AG10803 (cell line): ENCODE measurements at regions not wholly inside any gene's neighbourhood (a gene's known extent, or its start where the extent isn't known, plus 50 kb on each side); places are given as distances from the start of the nearest gene placed in this dataset.
A peak's percentile ranks its signal among the peaks of the same experiment; 100 is the strongest.

Experiments
- DNase-seq: peaks from one replicate; pipeline ENCODE4 v3.0.0; 2010; ENCODE audit warnings: low read depth
- H3K4me3 ChIP-seq: 2 replicates; pipeline ENCODE4 v1.5.1; 2011; ENCODE audit warnings: mild to moderate bottlenecking, low read length, control low read depth
- CTCF ChIP-seq: conservative IDR thresholded peaks from 2 replicates; pipeline ENCODE4 v1.5.1; 2011; ENCODE audit warnings: mild to moderate bottlenecking, low read length, control low read depth, inconsistent platforms

GRCh38 chr6:16832721-16833120, 71.5 kb upstream of the ATXN1 start:
- DNase-seq = no peak
- no peak for TF ChIP-seq CTCF
- no peak overlapping the region for H3K4me3 ChIP-seq

DNA sequence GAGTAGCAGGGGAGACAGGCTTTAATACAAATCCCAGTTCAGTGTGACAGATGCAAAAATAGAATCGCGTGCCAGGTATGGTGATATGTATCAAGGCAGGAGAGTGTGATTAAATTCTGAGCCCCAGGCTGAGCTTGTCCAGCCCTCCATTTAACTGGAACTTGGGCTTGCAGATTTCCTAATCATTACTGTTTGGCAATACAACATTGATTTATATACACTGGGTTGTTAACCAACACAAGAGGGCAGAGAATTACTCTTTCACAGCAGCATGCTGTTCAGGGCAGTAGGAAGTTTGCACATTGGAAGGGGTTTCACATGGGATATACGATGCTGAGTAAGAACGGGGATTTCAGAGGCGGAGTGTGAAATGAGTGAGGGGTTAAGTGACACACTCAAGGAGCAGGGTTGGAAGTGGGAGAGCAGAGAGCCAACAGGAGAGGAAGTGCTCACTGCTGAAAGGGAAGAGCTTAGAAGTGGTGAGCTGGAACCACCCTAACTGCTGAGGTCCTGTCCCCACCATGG, 70.8 kb upstream of the ATXN1 start:
- no peak overlapping the region for H3K4me3 ChIP-seq
- 0 out of 2 replicates have a peak, but pooled peaks have one; percentile 5 for TF ChIP-seq CTCF
- peak; percentile 45 for DNase-seq

GRCh38 chr6:16831136-16831535, 69.9 kb upstream of the ATXN1 start:
- DNase-seq = no peak
- H3K4me3 ChIP-seq = no peak overlapping the region
- no peak for TF ChIP-seq CTCF

- no peak overlapping the region for H3K4me3 ChIP-seq
- DNase-seq = no peak
- TF ChIP-seq CTCF = no peak
Observed at GRCh38 chr6:16828058-16828457, 66.8 kb upstream of the ATXN1 start.

- TF ChIP-seq CTCF = no peak
- H3K4me3 ChIP-seq = no peak overlapping the region
- no peak for DNase-seq
Observed at GRCh38 chr6:16827627-16828026, 66.4 kb upstream of the ATXN1 start.

- no peak for TF ChIP-seq CTCF
- no peak overlapping the region for H3K4me3 ChIP-seq
Observed at GRCh38 chr6:16825784-16826183, 64.5 kb upstream of the ATXN1 start.

GRCh38 chr6:16824845-16825685, 63.8 kb upstream of the ATXN1 start:
- no peak overlapping the region for H3K4me3 ChIP-seq
- TF ChIP-seq CTCF = no peak
- no peak for DNase-seq

More at GRCh38 chr6:16825784-16826183, 64.5 kb upstream of the ATXN1 start:
- DNase-seq = no peak
